IPS-11a (cell line): ENCODE measurements at regions not wholly inside any gene's neighbourhood (a gene's known extent, or its start where the extent isn't known, plus 50 kb on each side); places are given as distances from the start of the nearest gene placed in this dataset.

ENCODE experiments used
- H3K4me3 ChIP-seq: one replicate; pipeline ENCODE4 v1.5.1; 2013; ENCODE audit warnings: low read depth, low read length, control low read depth

DNA sequence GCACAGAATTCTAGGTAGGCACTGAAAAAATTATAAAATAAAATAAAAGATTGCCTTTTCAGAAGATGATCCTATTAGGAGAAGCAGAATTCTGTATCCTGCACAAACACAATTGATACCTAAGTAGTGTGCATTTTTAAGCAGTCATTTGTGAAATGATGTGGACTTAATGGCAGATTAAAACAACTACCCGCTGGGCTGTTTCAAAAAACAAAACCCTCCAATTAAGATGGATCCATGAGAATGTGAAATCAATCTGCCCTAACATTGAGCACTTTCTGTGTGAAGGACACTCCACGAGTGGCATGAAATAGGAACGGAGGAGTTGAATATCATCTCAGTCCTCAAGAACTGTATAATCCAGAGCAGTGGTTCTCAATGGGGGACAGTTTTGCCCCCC, 1012.8 kb upstream of the EEF2KMT start:
- H3K4me3 ChIP-seq = no peak overlapping the region

DNA sequence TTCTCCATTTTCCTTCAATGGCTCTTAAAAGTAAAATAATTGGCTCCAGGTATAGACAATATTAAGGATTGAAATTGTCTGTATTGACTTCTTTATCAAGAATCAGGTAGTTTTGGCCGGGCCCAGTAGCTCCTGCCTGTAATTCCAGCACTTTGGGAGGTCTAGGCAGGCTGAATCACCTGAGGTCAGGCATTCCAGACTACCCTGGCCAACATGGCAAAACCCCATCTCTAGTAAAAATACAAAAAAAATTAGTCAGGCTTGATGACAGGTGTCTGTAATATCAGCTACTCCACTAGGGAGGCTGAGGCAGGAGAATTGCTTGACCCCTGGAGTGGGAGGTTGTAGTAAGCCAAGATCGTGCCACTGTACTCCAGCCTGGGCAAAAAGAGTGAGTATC, 1008.5 kb upstream of the EEF2KMT start:
- H3K4me3 ChIP-seq = no peak overlapping the region

DNA sequence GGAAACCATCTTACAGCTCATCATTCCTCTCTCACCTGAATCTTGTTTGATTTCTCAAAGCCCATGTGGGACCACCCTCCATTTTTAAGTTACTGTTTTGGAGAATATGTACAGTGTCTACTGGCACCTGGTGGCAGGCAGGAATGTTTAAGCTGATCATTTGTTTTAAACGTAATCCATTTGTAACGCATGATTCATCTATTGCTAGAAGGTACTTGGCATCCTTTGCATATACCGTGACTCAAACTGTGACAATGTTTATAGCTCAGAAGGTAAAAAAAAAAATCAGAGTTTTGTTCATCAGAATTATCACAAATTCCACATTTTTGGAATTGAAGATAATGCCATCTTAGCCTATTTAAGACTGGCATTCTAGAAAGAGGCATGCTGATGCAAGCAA, 1007.5 kb upstream of the EEF2KMT start:
- H3K4me3 ChIP-seq = no peak overlapping the region

DNA sequence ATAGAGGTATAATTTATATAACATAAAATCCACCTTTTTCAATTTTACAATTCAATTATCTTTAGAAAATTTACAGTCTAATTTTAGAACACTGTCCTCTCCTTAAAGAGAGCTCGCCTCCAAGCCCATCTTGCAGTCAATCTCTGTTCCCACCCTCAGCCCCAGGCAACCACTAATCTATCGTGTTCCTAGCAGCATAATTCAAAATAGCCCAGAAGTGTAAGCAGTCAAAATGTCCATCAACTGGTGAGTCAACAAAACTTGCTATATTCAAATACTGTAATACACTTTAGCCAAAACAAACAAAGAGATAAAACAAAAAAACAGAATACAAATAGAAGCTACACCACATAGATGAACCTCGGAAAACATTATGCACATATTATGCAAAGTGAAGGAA, 1006.8 kb upstream of the EEF2KMT start:
- no peak overlapping the region for H3K4me3 ChIP-seq

DNA sequence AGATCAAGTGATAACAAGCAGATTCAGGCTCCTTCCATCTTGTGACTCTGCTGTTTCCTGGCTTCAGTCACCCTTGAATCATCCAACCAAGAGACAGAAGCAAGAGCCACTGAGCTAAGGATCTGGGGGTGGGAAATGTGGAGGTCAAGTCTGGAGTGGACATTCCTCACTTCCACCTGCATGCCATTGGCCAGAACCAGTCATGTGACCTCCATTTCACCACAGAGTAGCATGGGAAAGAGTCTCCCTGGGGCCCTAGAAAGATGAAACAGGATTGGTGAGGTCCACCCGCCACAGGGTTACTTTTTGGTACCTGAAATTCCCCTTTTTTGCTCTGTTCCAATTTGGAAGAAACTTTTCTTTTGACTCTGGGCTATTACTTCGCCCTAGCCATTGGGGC, 1006.0 kb upstream of the EEF2KMT start:
- H3K4me3 ChIP-seq = no peak overlapping the region

DNA sequence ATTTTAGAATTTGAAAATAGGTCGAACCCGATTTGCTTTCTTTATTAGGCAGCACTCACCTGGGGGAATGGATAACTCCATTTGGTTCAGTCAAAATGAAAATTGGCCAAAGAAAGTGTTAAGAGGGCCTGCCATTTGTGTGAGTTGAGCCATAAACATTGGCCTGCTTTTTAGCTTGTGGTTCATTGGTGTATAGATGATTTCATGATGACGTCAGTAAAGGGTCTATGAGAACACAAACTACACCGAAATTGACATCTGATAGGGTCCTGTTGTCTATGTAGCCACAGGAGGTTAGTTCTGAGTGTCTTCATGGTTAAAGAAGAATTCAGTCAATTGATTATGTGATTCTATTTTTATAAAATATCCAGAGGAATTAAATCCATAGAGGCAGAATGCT, 1001.5 kb upstream of the EEF2KMT start:
- no peak overlapping the region for H3K4me3 ChIP-seq

DNA sequence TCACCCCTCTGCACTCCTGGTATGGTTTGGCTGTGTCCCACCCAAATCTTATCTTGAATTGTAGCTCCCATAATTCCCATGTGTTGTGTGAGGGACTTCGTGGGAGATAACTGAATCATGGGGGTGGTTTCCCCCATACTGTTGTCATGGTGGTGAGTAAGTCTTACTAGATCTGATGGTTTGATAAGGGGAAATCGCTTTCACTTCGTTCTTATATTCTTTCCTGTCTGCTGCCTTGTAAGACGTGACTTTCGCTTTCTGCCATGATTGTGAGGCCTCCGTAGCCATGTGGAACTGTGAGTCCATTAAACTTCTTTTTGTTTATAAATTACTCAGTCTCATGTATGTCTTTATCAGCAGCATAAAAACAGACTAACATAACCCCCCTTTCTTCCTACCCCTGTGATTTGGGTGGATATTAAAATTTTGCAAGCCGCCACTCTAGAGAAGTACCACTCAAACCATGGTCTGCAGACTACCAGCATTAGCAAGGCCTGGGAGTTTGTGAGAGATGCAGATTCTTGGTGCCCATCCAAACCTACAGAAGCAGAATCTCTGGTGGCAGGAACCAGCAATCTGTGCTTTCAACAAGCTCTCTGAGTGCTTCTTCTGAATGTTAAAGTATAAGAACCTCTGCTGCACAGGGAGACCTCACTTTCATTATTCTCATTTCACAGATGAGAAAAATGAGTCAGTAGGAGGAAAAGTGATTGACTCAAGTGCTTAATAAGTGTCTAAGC, 999.5 kb upstream of the EEF2KMT start:
- H3K4me3 ChIP-seq = no peak overlapping the region

DNA sequence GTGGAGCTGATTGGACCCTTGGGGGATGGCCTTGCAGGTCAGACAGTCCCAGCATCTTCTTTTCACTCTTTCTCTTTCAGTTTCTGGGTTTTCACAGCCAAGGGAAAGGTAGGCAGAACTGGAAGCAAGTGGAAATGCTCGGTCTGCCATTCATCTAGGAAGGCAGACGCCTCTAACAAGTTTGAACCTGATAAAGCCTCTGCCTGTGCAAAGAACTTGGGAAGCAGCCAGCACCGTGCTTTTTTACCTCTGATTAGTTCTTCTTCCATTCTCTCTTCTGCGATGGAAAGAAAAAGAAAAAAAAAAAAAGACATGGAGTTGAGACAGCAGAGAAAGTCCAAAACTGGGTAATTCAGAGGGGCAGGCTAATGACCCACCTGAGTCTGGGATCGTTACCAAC, 997.8 kb upstream of the EEF2KMT start:
- H3K4me3 ChIP-seq = no peak overlapping the region

DNA sequence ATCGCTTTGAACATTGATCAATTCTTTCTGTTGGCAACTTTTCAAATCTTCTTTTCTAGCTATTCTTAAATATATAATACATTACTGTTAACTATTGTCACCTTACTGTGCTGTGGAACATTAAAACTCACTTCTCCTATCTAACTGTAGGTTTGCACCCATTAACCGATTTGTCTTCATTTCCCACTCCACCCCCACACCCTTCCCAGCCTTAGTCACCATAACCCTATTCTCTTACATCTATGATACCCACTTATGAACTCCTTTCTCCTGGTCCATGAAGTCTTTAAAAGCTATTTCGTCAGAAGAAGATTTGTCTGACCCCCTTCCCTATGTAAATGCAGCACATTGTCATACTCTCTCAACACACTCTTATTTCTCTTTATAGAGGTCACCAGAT, 993.4 kb upstream of the EEF2KMT start:
- H3K4me3 ChIP-seq = no peak overlapping the region

DNA sequence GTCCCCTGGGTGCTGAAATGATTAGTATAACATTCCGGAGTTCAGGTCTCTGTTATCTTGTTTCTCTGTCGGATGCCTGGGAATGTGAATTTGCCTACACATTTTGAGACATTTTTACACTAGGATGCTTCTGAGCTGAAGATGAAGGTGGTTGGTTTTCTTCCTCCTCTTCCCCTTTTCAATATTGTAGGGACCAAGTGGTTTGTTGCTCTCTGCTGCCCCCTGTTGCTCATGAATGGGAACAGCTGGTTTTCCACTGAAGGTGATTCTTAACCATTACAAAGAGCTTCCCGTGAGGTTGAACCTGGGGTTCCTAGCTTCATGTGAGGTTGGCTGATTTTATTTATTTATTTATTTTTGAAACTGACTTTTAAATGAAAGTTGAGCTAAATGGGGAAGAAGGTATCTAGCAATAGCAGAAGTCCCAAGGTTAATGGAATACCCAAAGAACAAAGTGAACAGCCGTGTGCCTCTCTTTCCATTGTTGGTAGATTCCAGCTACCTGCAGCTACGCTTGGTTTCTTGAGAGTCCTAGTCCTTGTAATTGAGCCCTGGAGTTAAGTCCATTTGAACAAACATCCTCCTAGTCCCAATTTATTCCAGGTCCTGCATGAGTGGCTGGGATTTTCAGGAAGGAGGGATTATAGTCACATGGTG, 983.9 kb upstream of the EEF2KMT start:
- no peak overlapping the region for H3K4me3 ChIP-seq

DNA sequence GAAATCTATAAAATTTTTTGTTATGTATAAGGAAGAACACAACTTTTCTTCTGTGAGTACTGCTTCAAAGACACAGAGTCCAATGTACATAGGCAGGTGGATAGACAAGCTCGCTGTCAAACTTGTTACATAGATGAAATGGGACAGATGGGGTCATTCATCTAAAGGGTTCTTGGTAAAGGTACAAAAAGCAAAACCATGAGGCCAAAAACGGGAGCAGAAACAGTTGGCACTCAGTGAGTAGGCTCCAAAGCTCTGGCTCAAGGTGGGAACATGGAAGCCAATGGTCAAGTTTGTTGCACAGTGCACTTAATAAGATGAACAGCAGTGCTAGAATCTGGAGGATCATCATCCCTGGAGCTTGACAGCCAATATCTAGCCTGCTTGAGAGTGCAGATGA, 979.0 kb upstream of the EEF2KMT start:
- H3K4me3 ChIP-seq = no peak overlapping the region

DNA sequence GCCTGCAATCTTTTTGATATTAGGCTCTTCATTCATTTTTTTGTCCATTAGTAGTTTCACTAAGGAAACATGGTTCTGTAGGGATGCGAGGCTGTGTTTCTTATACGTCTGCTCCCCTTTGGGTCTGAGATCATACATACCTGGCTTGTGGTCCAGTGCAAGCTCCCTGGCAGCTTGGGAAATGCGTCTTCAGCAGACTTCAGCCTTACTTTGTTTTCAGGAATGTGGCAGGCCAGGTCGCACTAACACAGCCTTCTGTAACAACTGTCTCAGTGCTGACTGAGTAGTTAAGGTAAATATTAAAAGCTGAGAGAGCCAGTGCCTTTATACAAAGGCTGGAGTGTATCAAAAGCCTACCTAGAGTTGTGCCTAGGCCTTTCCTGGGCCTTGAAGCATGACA, 970.5 kb upstream of the EEF2KMT start:
- H3K4me3 ChIP-seq = no peak overlapping the region

DNA sequence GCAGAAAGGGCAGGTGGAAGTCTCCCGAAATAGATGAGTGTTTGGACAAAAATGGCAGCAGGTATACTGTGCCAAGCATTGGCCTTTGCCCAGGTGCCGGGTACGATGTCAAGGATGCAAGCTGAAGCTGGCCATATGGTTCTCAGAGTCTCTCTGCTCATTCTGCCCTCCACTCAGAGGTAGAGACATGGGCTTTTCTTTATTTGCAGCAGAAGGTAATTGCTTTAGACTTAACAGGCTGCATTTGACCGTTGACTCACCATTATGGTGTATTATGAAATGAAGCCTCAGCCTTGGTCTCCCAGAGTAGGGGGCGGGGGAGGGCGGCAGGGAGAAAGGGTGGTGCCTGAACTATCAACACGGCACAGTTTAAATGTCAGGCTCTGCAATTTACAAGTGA, 969.1 kb upstream of the EEF2KMT start:
- H3K4me3 ChIP-seq = no peak overlapping the region

DNA sequence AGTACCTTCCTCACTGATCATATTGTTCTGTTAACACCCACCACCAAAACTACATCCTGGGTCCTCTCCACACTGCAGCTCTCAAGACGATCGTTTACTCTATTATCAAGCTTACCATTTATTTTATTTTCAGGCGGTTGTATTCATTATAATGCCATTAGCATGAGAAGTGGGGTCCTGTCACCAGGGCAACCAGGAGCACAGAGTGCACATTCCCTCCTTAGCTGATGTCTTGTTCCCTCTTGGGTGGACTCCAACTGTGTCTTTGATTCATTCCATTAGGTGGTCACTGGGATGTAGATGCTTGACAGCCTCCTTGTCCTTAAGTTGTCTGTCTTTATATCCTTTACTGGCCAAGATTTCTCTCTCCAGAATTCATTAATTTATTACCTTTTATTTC, 965.9 kb upstream of the EEF2KMT start:
- no peak overlapping the region for H3K4me3 ChIP-seq

DNA sequence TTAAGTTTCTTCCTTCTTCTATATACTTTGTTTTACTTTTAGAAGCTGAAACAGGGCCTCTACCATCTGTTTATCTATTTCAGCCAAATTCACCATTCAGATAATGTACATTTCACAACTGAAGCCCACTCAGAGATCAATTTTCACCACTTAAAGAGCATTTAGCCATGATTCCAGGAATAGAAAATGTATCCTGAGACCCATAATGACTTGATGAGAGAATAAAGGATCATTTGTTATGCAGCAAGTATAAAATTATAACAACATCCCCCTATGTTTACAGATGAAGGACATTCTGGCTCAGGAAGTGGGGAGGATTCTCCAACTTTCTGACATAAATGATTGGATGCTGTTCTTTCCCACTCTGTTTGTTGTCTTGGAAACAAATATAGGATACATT, 962.1 kb upstream of the EEF2KMT start:
- H3K4me3 ChIP-seq = no peak overlapping the region

DNA sequence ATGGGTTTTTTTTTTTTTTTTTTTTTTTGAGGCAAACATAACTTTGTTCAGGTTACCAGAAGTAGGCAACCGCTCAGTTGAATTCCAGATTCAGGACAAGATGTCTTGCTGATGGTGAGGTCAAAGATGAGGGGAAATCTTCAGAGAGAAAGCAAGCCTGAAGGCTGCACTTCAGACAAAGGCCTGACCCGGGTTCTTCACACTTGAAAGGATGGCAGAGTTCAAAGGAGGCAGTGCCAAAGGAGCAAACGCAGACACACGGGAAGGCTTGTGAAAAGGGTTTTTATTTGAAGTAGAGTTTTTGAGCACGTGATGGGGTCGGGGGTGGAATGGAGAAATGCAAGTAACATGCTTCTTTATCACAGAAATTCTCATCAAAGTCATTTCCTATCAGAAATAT, 960.2 kb upstream of the EEF2KMT start:
- no peak overlapping the region for H3K4me3 ChIP-seq

DNA sequence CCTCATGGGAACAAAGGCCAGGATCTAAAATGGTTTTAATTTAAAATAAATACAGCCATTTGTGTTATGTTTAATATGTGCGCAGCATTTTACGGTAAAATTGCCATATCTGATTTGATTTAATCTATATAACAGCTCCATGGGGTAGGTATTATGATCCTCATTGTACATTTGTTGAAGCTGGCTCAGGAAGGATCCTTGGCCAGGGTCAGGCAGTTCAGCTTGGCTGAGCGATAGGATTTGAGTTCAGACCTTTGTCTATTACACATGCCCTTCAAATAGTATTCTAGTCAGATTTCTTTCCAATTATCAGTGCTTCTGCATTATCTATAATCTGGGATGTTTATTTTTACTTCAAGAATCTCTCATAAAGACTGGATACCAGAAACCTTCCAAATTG, 950.4 kb upstream of the EEF2KMT start:
- no peak overlapping the region for H3K4me3 ChIP-seq

DNA sequence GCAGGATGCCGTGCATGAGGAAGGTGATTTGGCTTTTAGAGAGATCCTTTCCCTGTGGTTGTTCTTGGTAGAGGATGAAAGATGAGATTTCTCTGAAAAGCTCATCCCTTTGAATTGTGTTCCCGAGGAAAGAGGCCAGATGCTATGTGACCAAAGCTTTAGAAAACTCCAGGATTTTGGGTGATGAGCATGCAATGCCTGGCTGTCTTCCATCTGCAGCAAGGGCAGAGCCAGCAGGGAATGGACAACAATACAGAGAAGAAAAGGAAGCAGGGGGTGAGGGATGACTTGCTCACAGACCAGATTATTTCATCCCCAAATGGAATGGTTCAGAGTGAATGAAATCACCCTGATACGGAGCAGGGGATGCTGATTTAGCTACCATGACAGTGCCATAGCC, 949.7 kb upstream of the EEF2KMT start:
- no peak overlapping the region for H3K4me3 ChIP-seq

DNA sequence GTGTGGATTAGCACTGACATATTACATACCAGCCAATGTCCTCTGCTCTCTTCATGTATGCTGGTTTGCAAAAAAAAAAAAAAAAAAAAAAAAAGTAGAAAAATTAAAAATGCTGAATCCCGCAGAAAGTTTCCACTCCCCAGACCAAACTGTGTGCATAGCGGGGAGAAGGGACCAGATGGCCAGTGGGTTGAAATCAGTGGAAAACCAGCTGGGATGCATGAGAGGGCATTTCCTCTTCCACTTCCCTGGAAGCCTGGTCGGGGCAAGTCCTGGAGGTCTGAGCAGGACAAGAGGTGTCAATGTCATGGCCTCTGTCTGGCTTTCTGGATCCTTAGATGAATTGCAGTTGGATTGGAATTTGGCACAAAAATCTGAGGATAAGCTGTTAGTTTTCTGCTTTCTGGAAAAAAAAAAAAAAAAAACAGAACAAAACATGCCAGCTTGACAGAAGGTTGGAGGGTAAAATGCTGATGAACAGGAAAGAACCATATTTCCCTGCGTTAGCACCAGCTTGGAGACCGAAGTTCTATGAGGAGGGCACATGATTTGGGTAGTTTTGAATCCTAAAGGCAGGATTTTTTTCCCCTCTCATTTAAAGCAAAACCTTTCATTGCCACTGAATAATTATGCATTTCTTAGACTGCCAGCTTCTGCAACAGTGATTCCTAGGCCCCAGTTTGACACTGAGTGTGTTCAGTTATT, 941.5 kb upstream of the EEF2KMT start:
- H3K4me3 ChIP-seq = no peak overlapping the region

DNA sequence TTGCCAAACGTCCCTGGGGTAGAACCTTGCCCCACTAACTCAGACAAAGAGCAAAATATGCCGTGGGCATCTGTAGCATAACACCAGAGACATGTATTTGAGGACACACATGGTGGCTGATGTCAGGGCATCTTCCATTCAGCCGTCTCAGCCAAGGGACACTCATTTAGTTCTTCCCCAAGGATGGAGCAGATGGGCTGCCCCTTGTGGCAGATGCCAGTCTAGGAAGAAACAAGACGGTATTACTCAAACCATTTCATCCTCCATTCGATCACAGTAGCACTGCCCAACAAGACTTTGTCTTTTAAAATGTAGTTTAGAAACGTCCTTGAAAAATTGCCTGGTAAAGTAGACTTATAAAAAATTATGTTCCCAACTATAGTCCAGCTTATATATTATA, 937.6 kb upstream of the EEF2KMT start:
- H3K4me3 ChIP-seq = no peak overlapping the region

DNA sequence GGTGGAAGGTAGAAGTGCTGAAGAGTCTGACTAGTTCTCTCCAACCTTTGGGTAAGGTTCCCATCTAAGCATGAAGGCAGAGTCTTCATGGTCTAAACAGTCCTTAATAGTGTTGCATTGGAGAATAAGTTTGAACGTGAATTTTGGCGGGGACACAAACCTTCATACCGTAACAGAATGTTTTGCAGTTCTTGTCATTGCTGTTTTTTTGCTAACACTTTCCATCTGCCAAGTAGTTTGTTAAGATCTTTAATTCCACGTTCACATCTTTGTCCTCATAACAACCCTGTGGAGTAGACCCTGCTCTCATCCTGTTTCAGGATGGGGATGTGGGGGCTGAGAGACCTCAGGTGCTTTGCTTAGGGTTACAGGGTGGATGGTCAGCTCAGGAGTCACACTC, 936.9 kb upstream of the EEF2KMT start:
- no peak overlapping the region for H3K4me3 ChIP-seq

DNA sequence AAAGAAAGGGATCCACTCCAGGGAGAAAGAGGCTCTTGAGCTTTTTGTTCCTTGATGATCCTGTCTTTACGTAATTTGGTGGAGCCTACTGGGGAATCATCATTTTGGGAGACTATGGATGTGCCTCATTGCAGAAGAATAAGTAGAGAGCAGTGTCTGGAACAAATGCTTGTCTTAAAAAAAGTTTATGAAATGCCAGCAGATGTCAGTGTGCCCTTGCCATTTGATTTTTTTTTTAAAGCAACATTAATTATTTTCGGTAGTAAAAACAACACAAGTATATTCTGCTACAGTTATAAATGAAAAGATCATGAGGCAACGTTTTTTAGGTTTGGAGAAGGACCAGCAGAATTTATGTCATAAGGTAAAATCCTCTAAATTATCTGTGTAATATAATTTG, 934.8 kb upstream of the EEF2KMT start:
- no peak overlapping the region for H3K4me3 ChIP-seq
